DMS114 treated with DMSO at 0.1 percent for 48 hours (cell line): ENCODE measurements at regions not wholly inside any gene's neighbourhood (a gene's known extent, or its start where the extent isn't known, plus 50 kb on each side); places are given as distances from the start of the nearest gene placed in this dataset.
"Not testable (repeated sequence)": the region's sequence is repeated elsewhere in the genome, so short reads cannot be mapped to it uniquely, and the experiment has no call there.

Source experiments
- DNase-seq: peaks from one replicate; lab custom pipeline; 2025; ENCODE audit not compliant: unreplicated experiment; lab: John Stamatoyannopoulos, UW

DNA sequence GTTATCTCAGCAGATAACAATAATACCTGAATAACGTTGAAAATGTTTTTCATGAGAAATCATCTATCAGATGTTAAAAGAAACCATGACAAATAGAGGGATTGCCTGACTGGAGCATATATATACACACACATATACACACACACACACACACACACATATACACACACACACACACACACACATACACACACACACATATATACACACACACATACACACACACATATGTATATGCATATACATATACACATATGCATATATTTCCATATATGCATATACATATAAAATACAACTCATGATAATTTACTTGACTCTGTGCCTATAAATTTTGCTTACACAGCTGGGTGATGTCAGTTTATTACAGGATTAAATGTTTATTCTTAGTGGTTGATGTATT is 847.3 kb upstream of the ADAMTS5 start:
- no peak for DNase-seq

DNA sequence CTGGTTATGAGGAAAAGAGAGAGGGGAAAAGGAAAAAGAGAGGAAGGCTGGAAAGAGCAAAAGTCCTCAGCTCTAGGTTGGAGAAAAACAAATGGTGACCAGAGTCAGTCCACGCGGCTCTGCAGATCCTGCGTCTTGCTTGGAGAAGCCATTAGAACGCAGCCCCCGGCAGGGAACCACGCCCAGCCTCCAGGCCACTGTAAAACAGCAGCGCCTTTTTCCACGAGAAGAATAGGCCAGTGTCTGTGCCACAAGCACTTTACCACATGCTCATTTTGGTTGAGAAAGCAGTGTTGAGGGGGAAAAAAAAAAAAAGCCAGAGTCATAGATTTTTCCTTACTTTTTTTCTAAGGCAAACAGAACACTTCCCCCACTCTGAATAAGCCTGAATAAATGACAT is 846.9 kb upstream of the ADAMTS5 start:
- no peak for DNase-seq

DNA sequence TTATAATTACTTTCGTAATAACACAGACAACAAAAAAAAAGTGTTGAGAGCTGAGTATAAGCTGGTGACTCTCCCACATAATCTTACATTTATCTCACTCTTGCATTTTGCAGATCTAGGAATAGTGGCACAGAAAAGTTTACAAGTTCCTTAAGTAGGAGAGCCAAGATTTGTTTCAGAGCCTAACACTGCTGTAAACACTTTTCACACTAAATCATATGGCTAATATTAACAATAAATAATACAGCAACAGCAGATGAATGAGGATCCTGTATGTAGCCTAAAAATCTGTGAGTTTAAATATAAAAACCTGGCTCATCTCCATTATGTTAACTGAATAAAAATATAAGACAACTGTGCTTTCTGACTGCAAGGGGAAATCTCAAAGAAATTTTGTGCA is 846.5 kb upstream of the ADAMTS5 start:
- no peak for DNase-seq

DNA sequence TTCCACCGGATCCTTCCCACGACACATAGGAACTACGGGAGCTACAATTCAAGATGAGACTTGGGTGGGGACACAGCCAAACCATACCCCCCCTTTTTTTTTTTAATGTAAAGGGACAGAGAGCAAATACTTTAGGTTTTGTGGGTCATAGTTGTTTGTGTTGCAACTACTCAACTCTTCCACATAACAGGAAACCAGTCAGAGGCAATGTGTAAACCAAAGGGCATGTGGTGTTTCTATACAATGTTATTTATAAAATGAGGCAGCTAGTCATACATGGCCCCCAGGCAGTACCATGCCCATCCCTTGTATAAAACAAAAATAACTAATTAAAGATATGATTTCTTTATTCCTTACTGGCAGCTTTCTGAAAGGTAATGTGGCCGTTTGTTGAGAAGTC is 845.4 kb upstream of the ADAMTS5 start:
- no peak for DNase-seq

DNA sequence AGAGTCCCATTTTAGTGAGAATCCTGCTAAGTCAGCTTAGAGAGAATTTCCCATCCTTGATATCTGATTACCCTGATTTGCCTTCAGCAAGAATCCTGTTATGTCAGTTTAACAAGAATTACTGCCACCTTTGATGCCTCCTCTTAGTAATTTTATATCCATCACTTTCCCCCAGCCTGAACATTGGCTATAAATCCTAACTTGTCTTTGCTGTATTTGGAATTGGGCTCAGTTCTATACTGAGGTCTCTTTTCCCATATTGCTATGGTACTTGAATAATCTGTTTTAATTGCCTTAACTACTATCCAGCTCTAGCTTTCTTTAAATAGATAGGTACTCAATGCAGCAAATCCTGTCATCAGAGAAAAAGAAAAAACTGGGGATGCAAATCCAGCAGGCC is 842.0 kb upstream of the ADAMTS5 start:
- DNase-seq = no peak

DNA sequence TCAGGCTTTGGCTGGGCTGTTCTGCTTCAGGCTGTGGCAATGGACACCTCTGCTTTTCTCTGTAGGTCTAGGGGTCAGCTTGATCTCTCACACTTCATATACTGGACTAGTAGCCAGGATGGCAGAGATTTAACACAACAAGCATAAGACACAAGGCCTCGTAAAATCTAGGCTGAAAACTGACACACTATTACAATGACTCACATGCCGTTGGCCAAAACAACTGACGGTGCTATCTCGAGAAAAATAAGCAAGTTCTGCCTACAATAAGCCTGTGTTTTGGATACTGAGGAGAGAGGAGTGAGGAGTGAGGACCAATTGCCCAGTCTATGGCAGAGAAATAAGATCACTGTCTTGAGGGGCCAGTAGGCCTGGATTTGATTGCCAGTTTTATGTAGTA is 840.7 kb upstream of the ADAMTS5 start:
- DNase-seq = no peak

DNA sequence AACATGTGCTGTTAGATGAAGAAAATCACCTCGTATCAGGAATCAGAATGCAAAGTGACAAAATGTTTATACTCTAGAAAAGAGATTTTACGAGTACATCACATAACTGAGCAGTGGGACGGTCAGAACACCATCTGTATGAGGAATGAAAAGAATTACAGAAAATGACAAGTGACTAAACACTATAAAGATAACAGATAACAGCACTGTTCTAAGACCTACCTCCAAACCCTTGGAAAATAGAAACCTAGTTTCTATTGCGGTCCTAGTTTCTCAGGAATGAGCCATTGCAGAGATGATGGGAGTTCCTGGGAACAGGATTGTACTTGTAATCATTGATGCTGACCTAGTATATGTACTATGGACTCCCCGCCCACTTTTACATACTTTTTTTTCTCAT is 839.4 kb upstream of the ADAMTS5 start:
- no peak for DNase-seq

DNA sequence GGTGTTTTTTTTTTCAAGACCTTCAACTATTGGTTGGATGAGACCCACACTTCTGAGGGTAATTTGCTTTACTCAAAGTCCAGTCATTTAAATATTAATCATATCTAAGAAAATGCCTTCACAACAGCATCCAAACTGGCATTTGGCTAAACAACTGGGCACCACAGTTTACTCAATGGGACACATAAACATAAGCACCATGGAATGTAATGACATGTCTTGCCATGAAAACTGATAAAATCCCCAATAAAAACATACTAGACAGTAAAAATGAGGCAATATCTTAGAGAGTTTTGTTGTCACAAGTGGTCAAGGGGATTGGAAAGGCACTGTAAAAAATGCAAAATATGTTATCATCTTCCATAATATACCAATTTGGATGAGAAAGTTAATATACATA is 838.8 kb upstream of the ADAMTS5 start:
- no peak for DNase-seq

DNA sequence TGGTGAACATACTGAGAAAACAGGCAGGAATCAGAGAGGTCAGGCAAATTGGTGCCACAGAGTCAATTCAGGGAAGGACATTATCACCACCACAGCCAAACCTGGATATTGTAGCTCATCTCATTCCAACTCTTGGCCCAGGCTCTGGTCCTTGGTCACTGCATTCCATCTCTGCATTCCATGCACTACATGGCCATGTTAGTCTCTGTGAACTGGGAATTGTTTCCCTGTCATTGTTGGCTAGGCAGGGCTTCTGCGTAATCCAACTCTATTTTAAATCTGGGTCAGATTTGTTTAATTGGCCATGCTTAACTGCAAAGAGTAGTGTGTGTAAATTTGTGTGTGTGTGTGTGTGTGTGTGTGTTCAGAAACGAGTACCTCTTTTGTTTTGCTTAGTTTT is 837.6 kb upstream of the ADAMTS5 start:
- no peak for DNase-seq

DNA sequence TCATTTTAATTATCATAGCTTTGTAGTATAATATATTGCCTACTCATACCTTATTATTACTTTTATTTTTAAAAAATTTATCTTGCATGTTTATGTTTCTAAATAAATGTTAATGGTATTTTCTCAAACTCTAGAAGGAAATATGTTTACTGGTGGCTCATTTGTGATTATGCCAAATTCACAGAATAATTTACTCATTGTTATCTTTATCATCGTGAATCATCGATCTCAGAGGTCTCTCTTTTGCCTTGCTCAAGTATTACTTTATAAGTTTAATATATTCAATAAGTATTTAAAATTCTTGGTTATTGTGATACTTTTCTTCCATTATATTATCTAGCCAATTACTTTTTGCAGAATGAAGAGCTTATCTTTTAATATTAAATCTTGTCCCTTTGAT is 836.7 kb upstream of the ADAMTS5 start:
- no peak for DNase-seq

DNA sequence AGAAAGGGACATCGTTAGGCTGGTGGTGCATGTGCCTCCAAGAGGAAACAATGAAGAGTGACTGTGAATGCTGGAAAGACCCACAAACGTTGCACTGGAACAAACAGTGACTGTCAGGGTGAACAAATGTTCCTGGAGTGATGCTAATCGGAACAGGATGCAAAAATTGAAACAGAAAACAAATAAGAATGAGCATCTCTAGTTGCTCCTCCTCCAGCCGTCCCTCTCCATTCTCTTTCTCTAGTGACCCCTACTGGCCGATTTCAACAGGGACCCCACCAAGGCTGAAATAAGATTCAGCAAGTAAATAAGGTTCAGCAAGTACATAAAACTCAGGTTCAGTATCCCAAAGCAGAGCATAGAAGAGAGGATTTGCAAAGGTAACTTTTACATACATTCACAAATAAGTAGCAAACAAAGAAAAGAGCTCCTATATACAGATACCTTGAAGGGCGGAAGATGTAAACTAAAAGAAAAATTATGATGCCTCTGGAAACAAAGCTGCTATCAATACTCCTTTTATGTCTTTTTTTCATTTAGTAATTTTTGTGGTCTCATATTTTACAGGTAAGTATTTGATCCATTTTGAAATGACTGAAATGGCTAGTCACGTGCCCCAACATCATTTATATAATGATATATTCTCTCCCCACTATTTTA is 836.1 kb upstream of the ADAMTS5 start:
- peak; percentile 1 for DNase-seq

DNA sequence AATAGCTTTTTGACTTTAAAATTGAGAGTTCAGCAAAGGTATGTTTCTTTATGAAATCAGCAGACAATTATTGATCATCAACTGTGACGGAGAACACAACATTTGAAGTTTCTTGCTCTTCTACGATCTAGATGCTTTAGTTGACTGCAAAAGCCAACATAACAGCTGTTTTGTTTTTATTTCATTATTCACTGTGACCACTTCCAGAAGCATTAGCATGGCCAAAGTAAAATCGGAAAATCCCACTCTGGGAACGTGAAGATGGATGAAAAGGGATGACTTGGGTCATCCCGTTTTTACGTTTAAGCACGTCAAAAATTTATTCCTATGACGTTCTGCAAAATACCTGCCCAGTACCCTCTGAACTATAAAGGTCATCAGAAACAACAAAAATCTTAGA is 833.0 kb upstream of the ADAMTS5 start:
- no peak for DNase-seq

DNA sequence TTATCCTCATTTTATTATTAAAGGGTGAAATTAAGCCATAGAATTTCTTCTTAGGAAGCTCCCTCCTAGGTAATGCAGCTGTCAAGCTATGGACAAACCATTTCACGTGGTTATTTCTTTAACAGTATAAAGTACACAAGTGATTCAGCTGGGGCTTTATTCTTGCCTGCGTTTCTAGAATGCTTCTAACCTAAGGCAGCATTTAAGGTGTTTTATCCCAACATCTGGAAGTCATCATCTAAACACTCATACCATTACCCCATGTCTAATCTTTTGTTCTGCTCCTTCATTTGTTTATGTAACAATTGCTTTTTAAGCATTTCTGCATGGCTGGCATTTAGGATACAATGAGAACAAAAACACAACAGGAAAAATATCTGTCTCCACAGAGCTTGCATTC is 829.2 kb upstream of the ADAMTS5 start:
- DNase-seq = no peak

DNA sequence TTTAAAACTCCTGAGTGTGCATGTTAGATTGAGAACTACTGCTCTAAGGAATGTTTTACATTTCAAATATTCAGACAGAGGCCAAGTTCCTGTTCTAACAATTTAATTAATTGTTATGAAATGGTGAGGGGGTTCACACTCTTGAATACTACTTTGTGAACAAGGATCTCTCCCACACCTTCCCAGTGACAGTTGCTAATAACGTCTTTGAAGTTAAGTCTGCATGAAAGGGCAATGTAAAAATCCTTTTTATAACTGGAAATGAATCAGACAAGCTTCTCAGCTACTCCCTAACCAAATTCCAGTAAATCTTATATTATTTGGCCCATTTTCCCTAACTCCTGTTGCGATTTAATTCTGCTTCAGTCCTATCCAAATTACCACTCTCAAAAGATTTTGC is 828.5 kb upstream of the ADAMTS5 start:
- DNase-seq = no peak

DNA sequence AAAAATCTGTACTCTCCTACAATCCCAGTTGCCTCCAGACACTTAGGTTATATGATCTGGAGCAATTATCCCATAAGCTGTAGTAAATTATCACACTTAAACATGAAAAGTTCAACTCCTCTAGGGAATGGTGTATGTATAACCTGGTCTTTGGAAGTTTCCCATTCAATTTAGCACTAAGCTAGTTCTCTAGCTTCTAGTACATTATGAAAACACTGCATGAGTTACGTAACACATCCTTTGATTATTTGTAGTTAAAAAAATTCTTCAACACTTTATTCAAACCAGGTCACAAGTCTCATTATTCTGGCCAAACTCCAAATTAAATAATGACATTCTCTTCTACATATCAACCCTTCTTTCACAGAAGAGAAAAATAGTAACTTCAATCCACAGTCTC is 827.0 kb upstream of the ADAMTS5 start:
- DNase-seq = no peak

DNA sequence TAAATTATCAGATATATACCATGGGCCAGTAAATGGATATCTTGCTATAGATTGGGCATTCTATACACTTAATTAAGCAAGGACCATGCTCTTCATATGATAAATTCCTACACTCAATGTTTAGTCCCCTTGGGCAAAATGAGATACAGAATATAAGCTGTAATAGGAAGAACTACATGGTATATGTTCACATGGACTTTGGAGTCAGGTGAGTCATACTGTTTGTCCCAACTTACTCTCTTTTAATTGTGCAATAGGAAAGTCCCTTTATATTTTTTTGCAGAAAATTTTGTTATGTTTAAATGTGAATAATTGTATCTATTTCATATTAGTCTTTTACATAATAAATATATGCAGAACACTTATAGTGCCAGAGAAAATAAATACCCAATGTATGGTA is 820.2 kb upstream of the ADAMTS5 start:
- DNase-seq = no peak

DNA sequence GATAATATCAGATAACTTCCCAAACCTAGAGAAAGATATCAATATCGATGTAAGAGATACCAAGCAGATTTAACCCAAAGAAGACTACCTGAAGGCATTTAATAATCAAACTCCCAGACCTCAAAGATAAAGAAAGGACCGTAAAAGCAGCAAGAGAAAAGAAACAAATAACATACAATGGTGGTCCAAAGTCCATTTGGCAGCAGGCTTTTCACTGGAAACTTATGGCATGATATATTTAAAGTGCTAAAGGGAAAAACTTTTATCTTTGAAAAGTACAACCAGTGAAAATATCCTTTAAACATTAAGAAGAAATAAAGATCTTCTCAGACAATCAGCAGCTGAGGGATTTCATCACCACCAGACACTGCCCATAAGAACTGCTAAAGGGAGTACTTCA is 812.7 kb upstream of the ADAMTS5 start:
- DNase-seq = no peak

DNA sequence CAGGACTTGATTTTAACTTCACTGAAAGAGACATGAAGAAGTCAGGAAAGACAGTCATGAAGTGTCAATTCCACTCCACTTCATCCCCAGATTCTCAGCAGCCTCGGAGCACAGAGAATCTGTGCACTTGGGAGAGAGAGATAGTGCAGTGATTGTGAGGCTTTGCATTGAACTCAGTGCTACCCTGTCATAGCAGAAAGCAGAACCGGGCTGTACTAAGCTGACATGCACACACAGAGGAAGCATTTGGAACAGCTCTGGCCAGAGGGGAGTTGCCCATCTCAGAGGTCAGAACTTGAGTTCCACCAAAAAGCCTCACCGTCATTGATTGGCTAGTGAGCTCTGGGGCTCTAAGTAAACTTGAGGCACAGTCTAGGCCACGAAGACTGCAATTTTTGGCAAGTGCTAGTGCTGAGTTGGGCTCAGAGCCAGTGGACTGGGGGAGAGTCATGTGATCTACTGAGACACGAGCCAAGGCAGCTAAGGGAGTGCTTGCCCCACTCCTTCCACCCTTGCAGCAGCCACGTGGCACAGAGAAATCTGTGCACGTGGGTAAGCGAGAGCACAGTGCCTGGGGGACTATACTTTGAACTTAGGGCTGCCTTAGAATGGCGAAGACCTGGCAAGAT is 810.2 kb upstream of the ADAMTS5 start:
- no peak for DNase-seq

DNA sequence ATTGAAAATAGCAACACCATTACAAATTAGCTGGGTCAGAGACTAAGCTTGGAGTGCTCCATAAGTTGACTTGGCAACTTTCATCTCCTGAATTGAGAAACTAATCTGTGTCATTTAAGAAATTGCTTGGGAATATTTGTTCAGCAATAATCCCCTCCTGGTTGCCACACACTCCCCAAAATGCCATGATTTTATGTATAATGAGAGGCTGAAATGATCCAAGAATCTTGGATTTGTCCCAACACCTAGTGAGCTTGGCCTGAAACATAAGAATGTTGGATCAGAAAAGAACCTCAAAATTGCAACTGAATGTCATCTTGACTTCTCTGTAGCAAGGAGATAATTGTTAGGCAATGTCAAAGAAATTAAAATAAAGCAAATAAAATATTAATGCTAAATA is 805.9 kb upstream of the ADAMTS5 start:
- no peak for DNase-seq

DNA sequence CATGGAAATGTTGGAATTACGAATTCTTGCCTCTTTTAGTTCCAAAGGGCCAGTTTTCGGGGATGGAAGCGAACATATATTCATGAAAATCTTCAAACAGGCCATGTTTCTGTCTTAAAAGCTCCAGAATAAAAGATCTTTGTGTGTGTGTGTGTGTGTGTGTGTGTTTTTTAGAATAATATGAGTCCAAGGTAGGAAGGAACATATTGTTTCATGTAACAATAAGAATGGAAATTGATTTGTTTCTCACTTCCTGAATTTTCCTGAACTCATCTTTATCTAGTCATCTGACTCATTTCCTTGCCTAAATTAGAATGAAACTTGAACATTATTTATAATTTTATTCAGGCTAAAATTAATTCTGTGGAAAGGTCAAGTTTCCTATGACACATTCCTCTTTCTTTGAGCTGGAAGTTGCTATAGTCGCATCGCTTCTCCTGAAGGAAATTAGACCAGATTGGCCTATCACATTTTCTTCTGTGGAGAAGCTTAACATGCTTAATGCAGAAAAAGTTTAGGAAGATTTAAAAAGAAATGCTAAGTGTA is 805.1 kb upstream of the ADAMTS5 start:
- DNase-seq = no peak

DNA sequence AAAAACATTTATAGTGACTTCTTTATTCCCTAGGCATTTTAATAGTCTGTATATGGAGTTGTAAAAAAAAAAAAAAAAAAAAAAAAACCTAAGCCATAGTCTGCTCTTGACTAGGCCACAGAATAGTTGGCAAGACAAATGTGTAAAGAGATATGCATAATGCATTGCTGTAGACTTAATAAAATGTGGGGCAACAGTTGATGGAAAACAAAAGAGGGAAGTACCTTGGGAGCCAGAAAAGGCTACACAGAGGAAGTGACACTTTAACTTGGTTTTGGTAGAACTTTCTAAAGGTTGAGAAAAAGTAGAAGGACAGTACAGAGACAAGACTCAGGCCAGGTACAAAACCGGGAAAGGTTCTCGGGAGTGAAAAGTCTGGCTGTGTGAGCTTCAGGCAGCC is 802.9 kb upstream of the ADAMTS5 start:
- DNase-seq = no peak

DNA sequence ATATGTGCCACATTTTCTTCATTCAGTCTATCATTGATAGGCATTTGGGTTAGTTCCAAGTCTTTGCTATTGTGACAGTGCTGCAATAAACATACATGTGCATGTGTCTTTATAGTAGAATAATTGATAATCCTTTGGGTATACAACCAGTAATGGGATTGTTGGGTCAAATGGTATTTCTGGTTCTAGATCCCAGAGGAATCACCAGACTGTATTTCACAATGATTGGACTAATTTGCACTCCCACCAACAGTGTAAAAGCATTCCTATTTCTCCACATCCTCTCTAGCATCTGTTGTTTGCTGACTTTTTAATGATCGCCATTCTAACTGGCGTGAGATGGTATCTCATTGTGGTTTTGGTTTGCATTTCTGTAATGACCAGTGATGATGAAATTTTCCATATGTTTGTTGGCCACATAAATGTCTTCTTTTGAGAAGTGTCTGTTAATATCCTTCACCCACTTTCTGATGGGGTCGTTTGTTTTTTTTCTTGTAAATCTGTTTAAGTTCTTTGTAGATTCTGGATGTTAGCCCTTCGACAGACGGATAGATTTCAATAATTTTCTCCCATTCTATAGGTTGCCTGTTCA is 801.3 kb upstream of the ADAMTS5 start:
- DNase-seq = not testable (repeated sequence)

DNA sequence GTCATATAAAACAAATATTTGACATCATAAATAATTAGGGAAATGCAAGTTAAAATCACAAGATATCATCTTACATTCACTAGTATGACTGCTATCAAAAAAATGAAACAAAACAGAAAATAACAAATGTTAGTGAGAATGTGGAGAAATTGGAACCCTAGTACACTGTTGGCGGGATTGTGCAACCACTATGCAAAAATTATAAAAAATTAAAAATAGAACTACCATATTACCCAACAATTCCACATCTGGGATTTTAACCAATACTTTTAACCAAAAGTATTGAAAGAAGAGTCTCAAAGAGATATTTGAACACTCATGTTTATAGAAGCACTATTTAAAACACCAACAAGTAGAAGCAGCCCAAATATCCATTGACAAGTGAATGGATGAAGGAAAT is 797.2 kb upstream of the ADAMTS5 start:
- no peak for DNase-seq
